PC-3 (cell line): ENCODE measurements at regions not wholly inside any gene's neighbourhood (a gene's known extent, or its start where the extent isn't known, plus 50 kb on each side); places are given as distances from the start of the nearest gene placed in this dataset.

Experiments used
- ATAC-seq: fragments of 200-7000 bp; cut with Tn5 transposase; 2 replicates; pipeline ENCODE4 v1.9.1; 2020; ENCODE audit warnings: mild to moderate bottlenecking, moderate library complexity
- BruUV-seq: library from RNA; stranded (reverse); fragments of 400-500 nt; replicated peaks from 2 replicates; lab custom pipeline; 2021; lab: Mats Ljungman, UMichigan
- CTCF ChIA-PET: fragments of 300-600 bp; sonication (Branson Sonifier 250); formaldehyde crosslinking; loops from one replicate; lab custom pipeline; 2022; ENCODE audit warnings: antibody characterized with exemption; lab: Charles Lee
- POLR2A ChIA-PET: fragments of 300-600 bp; sonication (Branson Sonifier 250); formaldehyde crosslinking; loops from one replicate; lab custom pipeline; 2022; ENCODE audit warnings: antibody characterized with exemption; ENCODE audit not compliant: unreplicated experiment; lab: Charles Lee
- DNase-seq: peaks from one replicate; pipeline ENCODE4 v3.0.0-alpha.2; 2015
- H2AFZ ChIP-seq: fragments of 300-600 bp; sonication (generic); 2 replicates; pipeline ENCODE4 v1.6.0; 2016; ENCODE audit warnings: antibody characterized with exemption, low read length
- H3F3A ChIP-seq: fragments of 300-600 bp; sonication (generic); one replicate; pipeline ENCODE4 v1.6.0; 2017; ENCODE audit warnings: antibody characterized with exemption, low read length, control low read depth, mild to moderate bottlenecking; ENCODE audit not compliant: unreplicated experiment
- H3K27ac ChIP-seq: fragments of 300-600 bp; sonication (generic); 2 replicates; pipeline ENCODE4 v1.5.1; 2016; ENCODE audit warnings: mild to moderate bottlenecking, low read length
- H3K27me3 ChIP-seq: fragments of 300-600 bp; sonication (generic); 2 replicates; pipeline ENCODE4 v1.6.1; 2016; ENCODE audit warnings: low read length, mixed read lengths
- H3K36me3 ChIP-seq: fragments of 300-600 bp; sonication (generic); 2 replicates; pipeline ENCODE4 v1.6.1; 2016; ENCODE audit warnings: low read depth, mixed run types, low read length, mixed read lengths
- H3K4me1 ChIP-seq: fragments of 300-600 bp; sonication (generic); 2 replicates; pipeline ENCODE4 v1.5.1; 2016; ENCODE audit warnings: low read length; ENCODE audit not compliant: insufficient read depth
- H3K4me2 ChIP-seq: fragments of 300-600 bp; sonication (generic); 2 replicates; pipeline ENCODE4 v1.6.0; 2016; ENCODE audit warnings: low read length
- H3K4me3 ChIP-seq: fragments of 300-600 bp; sonication (generic); 2 replicates; pipeline ENCODE4 v1.5.1; 2016; ENCODE audit warnings: mild to moderate bottlenecking, low read length, mixed read lengths
- H3K79me2 ChIP-seq: fragments of 300-600 bp; sonication (generic); 2 replicates; pipeline ENCODE4 v1.6.1; 2017; ENCODE audit warnings: low read length, mixed read lengths
- H3K9ac ChIP-seq: fragments of 300-600 bp; sonication (generic); 2 replicates; pipeline ENCODE4 v1.6.0; 2016; ENCODE audit warnings: mild to moderate bottlenecking, low read length
- H3K9me2 ChIP-seq: fragments of 300-600 bp; sonication (generic); replicated peaks from 2 replicates; pipeline ENCODE4 v1.6.1; 2016; ENCODE audit warnings: mixed run types, low read length, mixed read lengths
- H3K9me3 ChIP-seq: fragments of 300-600 bp; sonication (generic); 2 replicates; pipeline ENCODE4 v1.6.1; 2016; ENCODE audit warnings: low read length, mixed read lengths
- H4K20me1 ChIP-seq: fragments of 300-600 bp; sonication (generic); 2 replicates; pipeline ENCODE4 v1.6.1; 2016; ENCODE audit warnings: low read length, mixed read lengths
- CTCF ChIP-seq: fragments of 300-600 bp; sonication (generic); conservative IDR thresholded peaks from 2 replicates; pipeline ENCODE4 v1.5.1; 2017; ENCODE audit warnings: antibody characterized with exemption, low read depth, mild to moderate bottlenecking, low read length
- EZH2 ChIP-seq: fragments of 300-600 bp; sonication (generic); IDR thresholded peaks from one replicate; pipeline ENCODE4 v1.6.1; 2017; ENCODE audit warnings: antibody characterized with exemption, mild to moderate bottlenecking, low read length; ENCODE audit not compliant: unreplicated experiment
- EZH2phosphoT487 ChIP-seq: fragments of 300-600 bp; sonication (generic); IDR thresholded peaks from 2 replicates; pipeline ENCODE4 v1.6.1; 2018; ENCODE audit warnings: mild to moderate bottlenecking, antibody characterized with exemption, low read length, borderline replicate concordance
- intact Hi-C: fragments of 100-400 bp; cut with micrococcal nuclease; formaldehyde crosslinking; loops from 2 replicates; pipeline ENCODE4 v1.9.0; 2023

GRCh38 chr3:152199102-152199840 is 69.5 kb upstream of the MBNL1 start:
- ATAC-seq (no peak), DNase-seq (no peak)
- BruUV-seq, result no TSS peak
- H3K9me3 ChIP-seq, result no peaks in the 10 kb centered on the region
- H3F3A ChIP-seq, result no peaks in the 10 kb centered on the region
- H3K9me2 ChIP-seq, result no peaks in the 10 kb centered on the region
- no peaks in the 10 kb centered on the region for H3K36me3 ChIP-seq
- TF ChIP-seq EZH2phosphoT487, result no peak
- no peak for TF ChIP-seq EZH2
- TF ChIP-seq CTCF, result no peak
- ChIA-PET POLR2A (interaction anchor here (0.6 kb wide), 1 partner anchor 55 kb away, joined by 5 read pairs; no protein-coding TSS in a partner anchor), CTCF (no interaction called here)
- H3K4me1 ChIP-seq, result no peaks in the 10 kb centered on the region
- no peaks in the 10 kb centered on the region for H3K27me3 ChIP-seq
- no peak overlapping the region for H3K9ac ChIP-seq
- H3K27ac ChIP-seq, result no peak overlapping the region
- no peak overlapping the region for H3K4me3 ChIP-seq
- no peak overlapping the region for H2AFZ ChIP-seq
- no peaks in the 10 kb centered on the region for H3K79me2 ChIP-seq
- no peaks in the 10 kb centered on the region for H4K20me1 ChIP-seq
- H3K4me2 ChIP-seq, result no peak overlapping the region
- intact Hi-C loops, result no loop called here

- no peak overlapping the region for H3K4me3 ChIP-seq
- no peaks in the 10 kb centered on the region for H3K79me2 ChIP-seq
- H3K27me3 ChIP-seq, result no peaks in the 10 kb centered on the region
- no TSS peak for BruUV-seq
- ChIA-PET CTCF (no interaction called here), POLR2A (no interaction called here)
- no peak for ATAC-seq
- H3F3A ChIP-seq, result no peaks in the 10 kb centered on the region
- H3K4me1 ChIP-seq, result no peaks in the 10 kb centered on the region
- H3K9me2 ChIP-seq, result no peaks in the 10 kb centered on the region
- DNase-seq, result no peak
- no peaks in the 10 kb centered on the region for H4K20me1 ChIP-seq
- no peaks in the 10 kb centered on the region for H3K36me3 ChIP-seq
- H3K9ac ChIP-seq, result no peak overlapping the region
- no peak overlapping the region for H3K27ac ChIP-seq
- H3K4me2 ChIP-seq, result no peak overlapping the region
- intact Hi-C loops, result no loop called here
- TF ChIP-seq EZH2, result no peak
- no peak for TF ChIP-seq CTCF
- no peak for TF ChIP-seq EZH2phosphoT487
- no peak overlapping the region for H2AFZ ChIP-seq
- H3K9me3 ChIP-seq, result no peaks in the 10 kb centered on the region
Observed at GRCh38 chr3:152200476-152201420, 68.0 kb upstream of the MBNL1 start.
